NCI-H82 (cell line): ENCODE measurements at regions not wholly inside any gene's neighbourhood (a gene's known extent, or its start where the extent isn't known, plus 50 kb on each side); places are given as distances from the start of the nearest gene placed in this dataset.
"Not testable (repeated sequence)": the region's sequence is repeated elsewhere in the genome, so short reads cannot be mapped to it uniquely, and the experiment has no call there.

Source experiments
- DNase-seq: peaks from one replicate; lab custom pipeline; 2025; lab: John Stamatoyannopoulos, UW

DNA sequence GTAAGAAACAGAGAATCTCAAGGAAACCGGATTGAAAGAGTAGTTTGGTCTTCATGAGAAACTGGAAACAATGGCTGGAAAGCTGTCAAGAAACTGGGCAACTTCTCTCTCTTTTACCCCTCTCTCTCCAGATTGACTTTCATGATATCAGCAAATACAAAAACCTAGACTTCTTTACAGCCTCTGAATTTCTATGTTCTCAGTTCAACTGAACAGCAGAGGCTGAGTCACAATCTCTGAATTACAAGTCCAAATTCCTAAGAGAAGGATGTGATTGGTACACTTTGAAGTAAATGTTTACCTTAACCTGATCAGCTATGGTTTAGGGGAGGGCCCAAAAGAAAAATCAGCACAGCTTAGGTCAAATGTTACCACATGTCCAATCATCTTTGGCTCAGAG is 974.9 kb downstream of the RPA4 start:
- no peak for DNase-seq

DNA sequence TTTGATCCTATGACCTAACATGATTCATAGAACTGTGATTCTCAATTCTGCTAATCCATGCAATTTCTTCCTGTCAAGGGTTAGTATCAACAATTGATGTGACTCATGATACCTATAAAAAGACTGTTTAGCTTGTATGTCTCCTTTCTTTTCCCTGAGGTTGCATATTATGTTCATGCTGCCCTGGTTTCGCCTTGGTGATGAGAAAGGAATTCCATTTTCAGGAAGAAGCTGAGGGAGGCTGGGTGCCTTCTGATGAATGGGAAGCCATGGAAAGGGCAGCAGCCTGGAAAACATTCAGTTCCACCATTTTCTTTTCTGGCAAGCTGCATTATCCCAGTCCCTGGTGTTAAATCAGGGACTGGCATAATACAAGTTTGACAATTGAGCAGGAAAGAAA is 976.5 kb downstream of the RPA4 start:
- no peak for DNase-seq

DNA sequence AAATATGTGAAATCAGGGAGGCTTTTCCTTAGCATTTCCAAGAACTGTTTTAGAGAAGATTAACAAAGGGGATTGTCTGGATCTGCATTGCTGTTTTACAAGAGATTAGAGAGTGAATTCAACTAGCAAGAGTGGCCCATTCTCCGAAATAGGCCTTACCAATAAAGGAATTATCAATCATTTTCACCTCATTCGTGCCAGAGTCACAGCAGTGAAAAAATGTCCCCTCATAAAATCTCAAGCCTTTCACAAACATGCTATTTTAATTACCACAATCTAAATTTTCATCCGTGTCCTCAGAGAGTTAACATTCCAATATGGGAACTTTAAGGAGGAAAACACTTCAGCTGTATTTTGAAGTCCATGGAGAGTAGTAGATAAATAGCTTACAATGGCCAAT is 979.6 kb downstream of the RPA4 start:
- DNase-seq, result peak; percentile 35

DNA sequence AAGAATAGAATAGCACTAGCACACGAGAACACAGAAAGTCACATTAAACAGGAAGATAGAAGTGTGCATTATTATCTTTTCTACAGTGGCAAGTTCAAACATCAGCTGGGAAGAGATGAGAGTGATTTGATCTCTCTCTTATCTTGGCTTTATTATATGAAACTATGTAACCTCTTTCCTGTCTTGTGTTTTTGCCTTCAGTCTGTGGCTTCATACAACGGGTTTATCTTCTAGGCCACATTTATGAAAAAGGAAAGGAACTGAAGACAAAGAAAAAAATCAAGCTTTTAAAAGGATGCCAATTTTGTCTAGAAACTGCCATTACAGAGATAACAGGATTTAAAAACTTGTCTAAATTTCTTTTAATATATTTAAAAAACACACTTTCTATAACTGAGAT is 983.6 kb downstream of the RPA4 start:
- no peak for DNase-seq

DNA sequence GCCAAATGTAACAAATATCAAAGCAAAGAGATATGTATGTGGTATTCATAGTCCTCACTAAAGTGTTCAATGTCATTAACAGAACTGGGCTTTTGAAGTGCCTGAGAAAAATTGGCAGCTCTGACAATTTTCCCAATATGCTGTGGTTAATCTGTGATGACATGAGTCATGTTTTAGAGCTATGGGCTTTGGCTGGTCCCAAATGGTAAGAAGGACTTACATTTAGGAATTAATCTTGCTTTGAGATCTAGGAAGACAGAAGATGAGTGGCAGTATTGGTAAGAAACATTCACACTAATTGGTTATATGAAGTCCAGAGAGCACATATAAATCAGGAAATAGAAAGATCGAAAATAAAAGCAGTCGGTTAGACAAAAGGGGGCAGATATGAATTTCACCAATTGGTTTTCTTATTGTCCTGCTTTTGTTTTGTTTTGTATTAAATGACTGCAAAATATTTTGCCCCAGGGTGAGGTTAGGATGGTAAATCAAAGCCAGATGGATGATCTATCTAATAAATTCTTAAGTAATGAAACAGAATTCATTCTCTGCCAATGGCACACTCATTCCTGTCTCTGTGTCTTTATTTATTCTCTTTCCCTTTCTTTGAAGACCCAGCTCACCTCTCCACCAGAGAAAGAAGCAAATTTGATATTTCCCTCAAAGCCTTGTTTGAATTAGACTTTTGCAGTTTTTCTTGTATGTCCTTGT is 993.1 kb downstream of the RPA4 start:
- no peak for DNase-seq

DNA sequence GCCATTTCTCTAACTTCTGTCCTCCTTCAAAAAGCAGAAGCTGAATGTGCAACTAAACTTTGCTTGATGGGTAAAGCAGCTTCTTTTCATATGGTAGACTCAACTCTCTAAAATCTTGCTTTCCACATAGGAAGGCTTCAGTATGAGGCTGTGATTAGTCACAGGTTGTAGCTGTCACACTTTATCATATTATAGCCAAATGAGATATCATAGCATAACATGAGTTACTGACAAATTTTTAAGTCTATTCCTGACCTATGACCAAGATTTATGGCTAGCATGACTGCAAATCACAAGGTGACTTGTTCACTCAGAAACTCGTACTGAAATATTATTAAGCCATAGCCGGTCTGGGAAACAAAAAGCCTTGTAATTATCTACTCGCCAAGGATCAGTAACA is 998.6 kb downstream of the RPA4 start:
- no peak for DNase-seq

DNA sequence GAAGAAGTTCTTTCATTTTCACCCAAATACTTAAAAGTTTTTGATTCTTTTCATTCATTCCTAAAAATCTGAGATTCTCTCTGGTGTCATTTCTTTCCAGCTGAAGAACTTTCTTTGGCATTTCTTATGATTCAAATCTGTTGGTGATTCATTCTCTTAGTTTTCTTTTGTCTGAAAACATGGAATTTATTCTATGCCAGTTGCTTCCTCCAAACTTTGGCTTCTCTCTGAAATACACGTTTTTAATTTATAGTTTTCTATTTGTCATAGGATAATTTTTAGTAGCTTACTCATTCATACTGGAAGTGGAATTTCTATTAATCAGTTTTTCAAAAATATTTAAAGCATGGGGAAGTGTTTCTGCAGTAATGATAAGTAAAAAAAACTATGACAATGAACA is 1012.0 kb downstream of the RPA4 start:
- no peak for DNase-seq

DNA sequence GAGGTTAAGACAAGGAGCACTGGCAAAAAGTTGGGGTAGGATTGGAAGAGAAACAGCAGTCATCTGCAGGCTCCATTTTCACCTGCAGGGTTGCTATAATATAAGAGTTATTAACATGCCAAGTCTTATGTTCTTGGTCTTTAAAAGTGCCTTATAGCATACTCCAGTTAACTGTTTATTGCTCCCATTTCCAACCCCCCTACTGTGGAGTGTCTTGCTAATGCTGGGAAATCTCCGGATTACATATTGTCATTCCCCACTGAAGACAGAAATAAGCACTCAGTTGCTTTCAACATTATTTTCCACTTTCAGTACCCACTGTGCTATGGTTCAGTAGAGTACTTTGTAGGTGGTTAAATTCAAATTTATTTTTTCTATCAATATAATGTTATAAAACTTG is 1014.3 kb downstream of the RPA4 start:
- no peak for DNase-seq

DNA sequence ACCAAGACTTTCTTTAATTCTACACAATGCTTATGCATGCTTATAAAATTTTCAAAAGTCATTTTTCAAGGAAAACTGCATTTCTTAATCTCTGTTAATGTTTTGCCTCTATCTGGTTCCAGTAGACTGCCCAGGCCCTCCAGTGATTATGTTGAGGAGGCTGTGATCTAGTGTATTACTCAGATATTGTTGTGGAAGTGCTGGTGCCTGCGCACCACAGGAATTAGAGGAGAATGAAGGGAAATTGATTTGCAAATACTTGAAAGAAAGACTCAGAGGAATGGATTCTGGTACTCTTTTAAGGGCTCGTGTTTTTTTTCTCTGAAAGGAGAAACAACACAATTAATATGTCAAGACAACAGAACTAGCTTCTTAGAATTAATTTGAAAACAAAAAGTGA is 1015.1 kb downstream of the RPA4 start:
- DNase-seq, result no peak

DNA sequence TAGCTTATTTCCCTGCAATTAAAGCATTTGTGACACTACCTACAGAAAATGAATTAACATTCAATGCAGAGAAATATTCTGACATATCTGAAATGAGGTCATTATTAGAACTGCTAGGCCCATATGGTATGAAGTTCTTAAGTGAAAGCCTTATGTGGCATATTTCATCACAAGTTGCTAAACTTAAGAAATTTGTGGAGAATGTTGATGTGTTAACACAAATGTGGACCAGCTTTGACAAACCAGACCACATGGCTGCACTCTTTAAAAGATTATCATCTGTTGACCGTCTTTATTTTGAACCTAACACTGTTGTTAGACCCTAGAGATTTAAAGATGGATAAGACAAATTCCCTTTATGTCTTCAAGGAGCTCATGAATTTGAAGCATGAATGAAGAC is 1024.1 kb downstream of the RPA4 start:
- DNase-seq, result no peak

DNA sequence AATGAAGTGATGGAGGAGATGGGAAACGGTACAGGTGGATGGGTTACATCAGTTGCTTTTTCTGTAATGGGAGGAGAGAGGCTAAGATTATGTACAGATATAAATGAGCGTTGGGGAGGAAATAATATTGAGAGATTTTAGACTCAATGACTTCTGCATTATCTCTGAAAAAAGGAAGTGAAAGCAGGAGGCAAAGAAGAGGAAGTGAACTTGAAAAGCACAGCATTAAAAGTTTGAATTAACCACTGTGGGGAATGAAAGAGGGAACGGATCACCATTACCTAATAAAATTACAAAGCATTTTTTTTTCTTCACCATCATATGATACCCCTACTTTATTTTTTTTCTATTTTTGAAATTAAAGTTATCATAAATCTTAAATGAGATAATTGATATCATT is 1025.5 kb downstream of the RPA4 start:
- DNase-seq, result no peak

DNA sequence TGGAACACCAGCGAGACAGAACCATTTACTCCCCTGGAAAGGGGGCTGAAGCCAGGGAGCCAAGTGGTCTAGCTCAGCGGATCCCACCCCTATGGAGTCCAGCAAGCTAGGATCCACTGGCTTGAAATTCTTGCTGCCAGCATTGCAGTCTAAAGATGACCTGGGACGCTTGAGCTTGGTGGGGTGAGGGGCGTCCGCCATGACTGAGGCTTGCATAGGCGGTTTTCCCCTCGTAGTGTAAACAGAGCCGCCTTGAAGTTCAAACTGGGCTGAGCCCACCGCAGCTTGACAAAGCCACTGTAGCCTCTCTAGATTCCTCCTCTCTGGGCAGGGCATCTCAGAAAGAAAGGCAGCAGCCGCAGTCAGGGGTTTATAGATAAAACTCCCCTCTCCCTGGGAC is 1031.7 kb downstream of the RPA4 start:
- not testable (repeated sequence) for DNase-seq

DNA sequence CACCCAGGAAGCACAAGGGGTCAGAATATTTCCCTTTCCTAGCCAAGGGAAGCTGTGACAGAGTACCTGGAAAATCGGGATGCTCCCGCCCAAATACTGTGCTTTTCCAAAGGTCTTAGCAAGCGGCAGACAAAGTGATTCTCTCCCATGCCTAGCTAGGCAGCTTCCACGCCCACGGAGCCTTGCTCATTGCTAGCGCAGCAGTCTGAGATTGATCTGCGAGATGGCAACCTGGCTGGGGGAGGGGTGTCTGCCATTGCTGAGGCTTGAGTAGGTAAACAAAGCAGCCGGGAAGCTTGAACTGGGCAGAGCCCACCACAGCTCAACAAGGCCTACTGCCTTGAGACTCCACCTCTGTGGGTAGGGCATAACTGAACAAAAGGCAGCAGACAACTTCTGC is 1037.5 kb downstream of the RPA4 start:
- DNase-seq, result not testable (repeated sequence)

DNA sequence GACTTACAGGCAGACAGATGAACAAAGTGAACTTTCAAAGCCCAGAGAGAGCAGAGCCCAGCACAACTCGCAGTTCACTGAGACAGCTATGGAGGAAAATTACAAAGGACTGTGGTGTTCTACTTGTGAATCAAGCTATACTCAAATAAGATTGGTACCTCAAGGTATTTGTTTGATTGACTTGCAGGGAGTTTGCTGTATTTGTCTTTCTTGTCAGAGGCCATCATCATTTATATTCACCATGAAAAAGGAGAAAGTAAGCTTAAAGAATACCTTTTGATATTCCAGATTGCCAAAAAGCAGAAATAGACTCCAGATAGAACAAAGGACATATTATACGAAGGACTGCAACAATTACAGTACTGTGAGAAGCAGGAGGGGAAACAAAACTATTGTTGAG is 1047.9 kb downstream of the RPA4 start:
- no peak for DNase-seq

DNA sequence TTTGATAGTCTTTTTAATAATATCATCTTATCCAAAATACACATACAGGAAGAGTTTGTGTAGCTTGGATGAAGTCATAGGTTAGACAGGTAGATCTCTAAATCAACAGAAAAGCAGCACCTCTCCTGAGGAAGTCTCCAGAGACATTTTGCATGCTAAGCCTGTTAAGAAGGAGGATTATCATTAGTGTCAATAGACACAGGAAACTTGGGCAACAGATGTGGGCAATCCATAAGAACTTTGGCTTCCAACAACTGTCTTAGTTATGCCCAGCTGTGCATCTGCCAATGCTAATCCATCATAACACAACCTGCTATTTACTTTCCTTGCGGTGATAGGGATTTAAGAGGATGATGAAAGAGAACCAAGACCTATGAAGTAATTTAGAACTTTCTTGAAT is 1052.6 kb downstream of the RPA4 start:
- peak; percentile 96 for DNase-seq

DNA sequence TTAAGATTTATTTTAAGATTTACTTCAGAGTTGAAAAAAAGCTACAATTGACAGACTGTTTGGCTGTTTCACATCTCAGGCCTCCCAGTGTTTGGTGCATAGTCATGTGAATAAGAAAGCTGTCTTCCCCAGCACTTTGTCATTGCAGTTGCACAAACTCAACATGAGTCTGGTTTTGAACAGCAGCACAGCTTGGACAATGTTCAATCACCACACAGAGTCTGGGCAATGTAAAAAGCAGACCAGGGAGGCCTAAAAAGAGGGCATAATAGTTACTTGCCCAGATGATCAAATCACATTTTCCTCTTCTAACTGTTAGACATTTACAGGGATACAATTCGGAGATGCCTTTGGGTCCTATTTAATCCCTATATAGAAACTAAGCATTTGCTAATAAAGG is 1055.0 kb downstream of the RPA4 start:
- DNase-seq, result no peak

DNA sequence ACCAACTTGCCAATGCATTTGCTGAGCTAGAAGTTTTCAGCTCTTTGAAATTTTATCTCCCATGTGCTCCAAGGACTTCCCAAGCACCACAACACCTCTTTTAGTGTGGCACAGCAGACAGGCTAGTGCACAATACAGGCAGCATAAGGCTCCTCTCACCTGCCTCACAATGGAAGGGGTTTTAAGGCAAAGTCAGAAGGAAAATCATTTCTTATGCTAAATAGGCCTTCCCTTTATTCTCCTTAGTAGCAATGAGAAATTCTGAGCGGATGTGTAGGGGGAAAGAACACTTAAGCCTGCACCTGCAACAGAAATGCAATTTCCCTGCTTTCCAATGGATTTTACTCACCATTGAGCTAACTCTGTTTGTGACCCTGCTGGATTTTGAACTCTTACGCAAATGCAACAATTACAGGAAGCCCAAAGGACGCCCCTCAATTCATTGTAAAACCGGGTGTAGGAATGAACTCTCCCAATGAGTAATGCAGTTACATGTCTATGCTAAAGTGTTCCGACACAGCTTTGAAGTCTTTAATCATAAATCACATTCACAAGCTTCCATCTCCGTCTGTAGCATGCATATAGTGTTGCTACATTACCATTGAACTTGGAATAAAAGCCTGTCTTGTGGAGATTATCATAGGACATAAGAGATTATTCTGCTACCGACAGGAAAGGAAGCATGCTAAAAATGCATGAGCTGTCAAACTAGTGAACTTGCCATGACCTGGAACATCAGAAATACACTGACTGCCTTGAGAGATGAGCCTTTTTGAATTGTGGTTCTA is 1084.9 kb downstream of the RPA4 start:
- DNase-seq, result no peak

DNA sequence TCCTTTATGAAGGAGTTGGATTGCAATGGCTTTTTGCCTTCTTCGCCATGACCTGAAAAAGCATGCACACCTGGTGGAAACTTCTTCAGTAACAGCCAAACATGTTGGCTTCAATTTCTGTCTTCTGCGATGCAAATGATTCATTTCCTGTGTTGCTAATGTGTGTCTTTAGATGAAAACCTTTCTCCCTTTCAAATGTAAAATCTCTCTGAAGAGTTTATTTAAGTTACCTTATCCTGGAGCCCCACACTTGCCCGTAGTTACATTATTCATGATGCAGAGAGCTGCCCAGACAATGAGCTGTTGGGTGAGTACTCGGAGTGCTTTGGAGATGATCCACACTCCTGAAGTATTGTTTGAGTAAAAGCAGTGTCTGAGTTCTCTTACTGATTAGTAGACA is 1100.9 kb downstream of the RPA4 start:
- DNase-seq, result no peak

DNA sequence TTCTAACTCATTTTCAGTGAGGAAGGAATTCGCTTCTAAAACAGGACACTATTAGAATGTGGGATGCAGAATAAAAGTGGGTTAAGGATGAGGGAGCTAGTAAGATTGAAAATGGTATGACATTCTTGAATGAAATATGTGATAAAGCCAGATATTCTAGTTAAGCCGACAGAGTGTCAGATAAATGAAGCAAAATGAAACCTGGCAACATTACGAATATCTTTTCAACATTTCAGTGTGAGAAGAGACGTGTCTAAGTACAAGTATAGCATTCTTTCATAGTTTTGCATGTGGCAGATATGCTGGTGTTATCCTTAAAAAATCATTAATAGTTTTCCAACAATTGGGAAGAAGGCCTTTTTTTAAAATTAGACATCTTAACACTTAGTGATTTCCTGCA is 1101.4 kb downstream of the RPA4 start:
- DNase-seq, result no peak

DNA sequence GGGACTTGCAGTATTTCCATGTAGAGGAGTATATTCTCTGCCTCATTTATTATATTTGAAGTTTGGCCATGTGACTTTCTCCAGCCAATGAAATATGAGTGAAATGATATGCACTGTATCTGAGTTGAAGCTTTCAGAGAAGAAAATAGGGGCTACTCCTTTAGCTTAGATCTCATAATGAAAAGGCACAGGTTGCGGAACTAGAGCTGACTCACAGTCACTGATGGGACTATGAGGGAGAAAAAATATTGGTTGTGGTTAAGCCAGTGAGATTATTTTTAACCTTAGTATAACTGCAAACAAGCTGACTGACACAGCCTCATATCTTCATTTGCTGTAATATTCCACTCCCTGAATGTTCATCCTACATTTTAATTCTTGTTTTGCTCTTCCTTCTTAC is 1104.3 kb downstream of the RPA4 start:
- no peak for DNase-seq

DNA sequence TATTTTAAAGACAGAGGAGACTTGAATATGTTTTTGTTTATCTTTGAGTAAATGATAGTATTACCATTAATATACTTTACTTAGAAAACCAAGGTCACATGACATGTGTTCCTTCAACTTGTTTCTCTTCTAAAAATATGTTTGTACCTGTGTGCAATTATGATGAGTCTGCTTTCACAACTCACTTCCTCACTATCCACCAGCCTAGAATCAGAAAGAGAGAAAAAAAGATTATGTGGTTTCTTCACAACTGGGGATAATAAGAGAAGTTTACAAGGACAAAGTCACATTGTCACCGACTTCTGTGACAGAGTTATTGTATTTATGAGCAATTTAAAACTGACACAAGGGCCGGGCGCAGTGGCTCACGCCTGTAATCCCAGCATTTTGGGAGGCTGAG is 1112.1 kb downstream of the RPA4 start:
- DNase-seq, result no peak

DNA sequence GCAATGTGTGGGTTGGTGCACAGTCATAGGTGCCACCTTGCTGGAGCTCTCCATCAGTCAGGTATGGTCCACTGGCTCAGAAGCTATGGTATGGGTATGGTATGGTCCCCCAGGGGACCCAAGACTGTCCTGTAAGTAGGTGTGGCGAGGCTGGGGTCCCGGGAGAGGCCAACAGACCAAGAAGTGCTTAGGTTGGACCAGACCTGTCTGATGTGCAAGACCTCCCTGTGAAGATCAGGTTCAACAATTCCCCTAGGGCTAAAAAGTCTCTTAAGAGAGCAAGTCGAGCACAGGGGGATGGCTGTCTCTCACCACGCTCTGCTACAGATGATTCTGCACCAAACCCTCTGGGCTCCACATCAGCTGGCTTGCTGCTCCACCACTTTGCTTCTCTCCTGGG is 1145.0 kb downstream of the RPA4 start:
- DNase-seq, result no peak

DNA sequence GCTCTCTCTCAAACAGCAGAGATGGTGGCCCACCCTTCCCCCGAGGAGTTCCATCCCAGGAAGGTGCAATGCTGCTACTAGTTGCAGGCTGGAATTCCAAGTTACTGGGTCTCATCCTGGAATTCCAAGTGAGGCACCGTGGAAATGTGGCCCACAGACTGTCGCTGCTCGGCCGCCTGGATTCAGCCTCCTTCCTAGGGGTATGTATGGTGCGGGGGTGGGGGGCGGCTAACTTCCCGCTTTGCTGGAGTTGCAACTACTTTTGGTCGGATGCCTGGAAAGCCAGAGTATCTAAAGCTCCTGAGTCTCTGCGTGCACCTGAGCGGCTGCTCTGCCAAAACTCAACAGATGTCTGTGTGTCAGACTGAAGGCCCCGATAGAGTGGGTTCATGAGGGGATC is 1146.2 kb downstream of the RPA4 start:
- no peak for DNase-seq

DNA sequence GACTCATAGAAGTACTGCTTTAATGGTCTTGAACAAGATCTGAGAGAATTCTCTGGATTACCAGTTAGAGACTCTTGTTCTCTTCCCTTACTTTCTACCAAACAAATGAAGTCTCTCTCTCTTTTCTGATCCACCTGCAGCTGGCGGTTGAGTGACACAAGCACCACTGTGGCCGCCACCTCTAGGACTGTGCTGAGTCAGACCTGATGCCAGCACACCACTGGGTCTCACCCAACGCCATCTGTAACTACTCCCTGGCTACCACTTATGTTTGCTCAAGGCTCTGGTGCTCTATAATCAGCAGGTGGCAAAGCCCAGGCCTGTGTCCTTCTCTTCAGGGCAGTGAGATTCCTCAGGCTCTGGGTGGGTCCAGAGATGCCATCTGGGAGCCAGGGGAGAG is 1173.5 kb downstream of the RPA4 start:
- DNase-seq, result no peak
